Stomach (tissue), 8 donors: ENCODE measurements at regions not wholly inside any gene's neighbourhood (a gene's known extent, or its start where the extent isn't known, plus 50 kb on each side); places are given as distances from the start of the nearest gene placed in this dataset.

ENCODE experiments used
- DNase-seq, 2 donors: peaks; one replicate each; pipeline versions ENCODE4 v3.0.0 to v3.0.0-alpha.2; 2013 to 2019
- H3K27ac ChIP-seq, 5 donors: fragments of 200-600 bp in 4 of 5; sonication (generic) in 4 of 5; one replicate each; pipeline ENCODE4 v1.5.1; 2013 to 2019; ENCODE audit warnings: mild to moderate bottlenecking in 1 of 5, moderate library complexity in 1 of 5
- H3K27me3 ChIP-seq, 3 donors: fragments of 200-600 bp; sonication (generic); one replicate each; pipeline ENCODE4 v1.5.1; 2017 to 2019; ENCODE audit warnings: mixed run types in 1 of 3
- H3K36me3 ChIP-seq, 4 donors: fragments of 200-600 bp; sonication (generic); 1 replicate in 3 of 4; 2 replicates in 1 of 4; pipeline ENCODE4 v1.5.1; 2016 to 2019
- H3K4me1 ChIP-seq, 4 donors: fragments of 200-600 bp; sonication (generic); one replicate each; pipeline ENCODE4 v1.5.1; 2016 to 2019
- H3K4me3 ChIP-seq, 4 donors: fragments of 200-600 bp; sonication (generic) in 3 of 4; one replicate each; pipeline ENCODE4 v1.5.1; 2016 to 2019; ENCODE audit warnings: mild to moderate bottlenecking in 1 of 4
- H3K9me3 ChIP-seq, 4 donors: fragments of 200-600 bp; sonication (generic); one replicate each; pipeline ENCODE4 v1.5.1; 2016 to 2019
- CTCF ChIP-seq, 7 experiments: fragments of 450-650 bp in 4 of 7; fragments of 200-600 bp in 3 of 7; sonication (generic) in 3 of 7; IDR thresholded peaks; one replicate each; pipeline ENCODE4 v1.5.1; 2016 to 2019; ENCODE audit warnings: antibody characterized with exemption in 7 of 7, control low read depth in 2 of 7, mild to moderate bottlenecking in 1 of 7
- EP300 ChIP-seq: sonication (generic); formaldehyde crosslinking; IDR thresholded peaks from one replicate; pipeline ENCODE4 v1.6.1; 2017; ENCODE audit warnings: antibody characterized with exemption
- POLR2A ChIP-seq, 4 donors: fragments of 450-650 bp; IDR thresholded peaks; one replicate each; pipeline ENCODE4 v1.6.1; 2016; ENCODE audit warnings: antibody characterized with exemption in 4 of 4, control low read depth in 2 of 4, mild to moderate bottlenecking in 1 of 4, moderate library complexity in 1 of 4
- POLR2AphosphoS5 ChIP-seq, 3 donors: sonication (generic); formaldehyde crosslinking; IDR thresholded peaks; one replicate each; pipeline ENCODE4 v1.6.1; 2016; ENCODE audit warnings: antibody characterized with exemption in 3 of 3
- WGBS, 5 donors: extraction: QIAGEN DNeasy Blood & Tissue Kit in 3 of 5; methylation state at CpG; one replicate each; pipeline versions ENCODE4 v1.1.5 to v1.1.7; 2013 to 2018; 5-methylcytosine and 5-hydroxymethylcytosine counted together
- intact Hi-C: fragments of 100-400 bp; cut with DNase I; formaldehyde crosslinking; loops from one replicate; pipeline ENCODE4 v1.15.1; 2023; ENCODE audit warnings: low total_unique reads
- donor health status: healthy with polysubstance abuse.
- donor health status: Bipolar disorder and iron deficiency.
- donor health status: healthy.

DNA sequence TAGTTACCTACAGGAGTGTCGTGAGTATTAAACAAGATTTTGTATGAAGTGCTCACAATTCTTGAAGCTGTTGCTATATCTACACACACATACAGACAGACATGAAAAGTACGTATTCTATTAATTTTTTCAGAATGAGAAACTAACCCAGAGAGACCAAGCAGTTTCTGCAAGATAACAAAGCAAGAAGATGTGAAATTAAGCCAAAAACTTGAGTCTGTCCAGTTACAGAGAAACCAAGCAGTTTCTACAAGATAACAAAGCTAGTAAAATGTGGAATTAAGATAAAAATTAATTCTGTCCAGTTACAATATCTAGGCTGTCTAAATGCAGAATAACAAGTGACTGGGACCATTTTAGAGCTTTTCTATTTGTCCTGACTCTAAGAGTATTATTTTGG is 132.4 kb downstream of the ALG10B start:
- H3K9me3 ChIP-seq = no peaks in the 10 kb centered on the region
- intact Hi-C loops = no loop called here
- TF ChIP-seq POLR2A (IDR thresholded peaks at IDR 0.05) = no peak
- no peaks in the 10 kb centered on the region for H3K36me3 ChIP-seq
- H3K4me1 ChIP-seq = no peaks in the 10 kb centered on the region
- no peak for DNase-seq
- no peak overlapping the region for H3K4me3 ChIP-seq
- WGBS, 5 donors = 74 to 87% (median 84%) methylated on average over 2 of the region's 2 CpGs
- no peak overlapping the region for H3K27ac ChIP-seq
- H3K27me3 ChIP-seq = no peaks in the 10 kb centered on the region

DNA sequence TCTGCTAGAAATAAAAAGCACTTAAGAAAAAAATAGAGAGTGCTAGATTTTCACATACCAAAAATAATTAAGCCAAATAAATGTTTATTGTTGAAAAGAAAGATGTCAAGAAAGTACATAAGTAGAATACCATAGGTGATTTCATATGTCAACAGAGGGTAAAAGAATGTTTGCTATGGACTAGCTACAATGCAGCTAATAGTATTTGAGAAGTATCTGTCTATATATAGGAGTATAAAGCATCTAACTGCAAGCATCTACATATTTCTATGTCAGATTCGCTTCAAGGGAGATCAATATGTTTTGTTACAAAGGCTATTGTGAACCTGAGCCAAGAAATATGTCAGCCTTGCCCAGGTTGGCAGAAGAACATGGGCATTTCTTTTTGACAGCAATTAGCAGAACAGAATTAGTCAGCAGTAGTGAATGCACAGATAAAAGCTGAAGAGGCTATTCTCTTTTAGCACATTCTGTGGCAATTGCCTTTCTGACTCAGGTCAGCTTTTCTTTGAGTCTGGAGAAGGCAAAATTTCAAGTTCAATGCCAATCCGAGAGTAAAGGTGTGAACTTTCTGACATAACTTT is 140.1 kb downstream of the ALG10B start:
- Histone ChIP-seq H3K4me1 (no peaks in the 10 kb centered on the region), H3K27me3 (no peaks in the 10 kb centered on the region), H3K9me3 (no peaks in the 10 kb centered on the region), H3K36me3 (no peaks in the 10 kb centered on the region), H3K4me3 (no peak overlapping the region), H3K27ac (no peak overlapping the region)
- no peak for TF ChIP-seq CTCF (IDR thresholded peaks at IDR 0.05)
- no peak for TF ChIP-seq POLR2A (IDR thresholded peaks at IDR 0.05)
- TF ChIP-seq POLR2AphosphoS5 (IDR thresholded peaks at IDR 0.05) = no peak
- TF ChIP-seq EP300 = no peak
- intact Hi-C loops = no loop called here
- no peak for DNase-seq
- 59 to 70% (median 62%) methylated on average over 2 of the region's 2 CpGs for WGBS, 5 donors

DNA sequence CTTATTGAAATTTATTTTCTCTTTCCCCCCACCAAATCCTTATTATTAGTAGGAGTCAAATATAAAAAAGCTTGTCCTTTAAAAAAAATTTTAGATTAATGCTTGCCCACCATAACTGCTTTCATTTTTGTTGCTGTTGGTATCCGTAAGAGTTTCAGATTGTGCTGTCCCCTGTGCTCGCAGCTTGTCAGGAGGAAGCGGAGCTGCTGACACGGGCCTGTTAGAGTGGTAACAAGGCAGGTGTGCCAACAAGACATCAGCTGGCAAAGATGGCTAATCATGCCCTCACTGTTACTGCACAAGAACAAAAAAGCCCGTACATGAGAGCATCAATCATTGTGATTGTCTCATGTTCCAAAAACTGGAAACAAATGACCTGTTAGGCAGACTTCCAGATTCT is 148.4 kb downstream of the ALG10B start:
- no peak for DNase-seq
- H3K36me3 ChIP-seq = no peaks in the 10 kb centered on the region
- H3K4me1 ChIP-seq = no peaks in the 10 kb centered on the region
- 64 to 83% (median 76%) methylated on average over 5 of the region's 5 CpGs for WGBS, 5 donors
- TF ChIP-seq POLR2AphosphoS5 (IDR thresholded peaks at IDR 0.05) (no peak), EP300 (no peak), CTCF (IDR thresholded peaks at IDR 0.05) (no peak), POLR2A (IDR thresholded peaks at IDR 0.05) (no peak)
- no peak overlapping the region for H3K4me3 ChIP-seq
- H3K27ac ChIP-seq = no peak overlapping the region
- H3K9me3 ChIP-seq = no peaks in the 10 kb centered on the region
- no peaks in the 10 kb centered on the region for H3K27me3 ChIP-seq
- intact Hi-C loops = no loop called here

- DNase-seq = no peak
- TF ChIP-seq EP300 (no peak), POLR2AphosphoS5 (IDR thresholded peaks at IDR 0.05) (no peak), CTCF (IDR thresholded peaks at IDR 0.05) (no peak), POLR2A (IDR thresholded peaks at IDR 0.05) (no peak)
- H3K9me3 ChIP-seq = peaks cover 0 to 14% (median 3%) of the 10 kb centered on the region in 4 donors
- intact Hi-C loops = no loop called here
- no peaks in the 10 kb centered on the region for H3K36me3 ChIP-seq
- no peaks in the 10 kb centered on the region for H3K4me1 ChIP-seq
- no peak overlapping the region for H3K27ac ChIP-seq
- H3K4me3 ChIP-seq = no peak overlapping the region
- no peaks in the 10 kb centered on the region for H3K27me3 ChIP-seq
- WGBS, 5 donors = 80 to 85% (median 82%) methylated on average over 7 of the region's 7 CpGs
Observed at GRCh38 chr12:38469715-38470114, 153.1 kb downstream of the ALG10B start.

GRCh38 chr12:38477340-38478090 is 160.9 kb downstream of the ALG10B start:
- Histone ChIP-seq H3K27ac (no peak overlapping the region), H3K4me1 (no peaks in the 10 kb centered on the region), H3K27me3 (no peaks in the 10 kb centered on the region), H3K36me3 (no peaks in the 10 kb centered on the region), H3K9me3 (peaks cover 0 to 14% (median 3%) of the 10 kb centered on the region in 4 donors), H3K4me3 (no peak overlapping the region)
- intact Hi-C loops = no loop called here
- TF ChIP-seq EP300 = no peak
- TF ChIP-seq POLR2AphosphoS5 (IDR thresholded peaks at IDR 0.05) = no peak
- no peak for TF ChIP-seq CTCF (IDR thresholded peaks at IDR 0.05)
- DNase-seq = no peak
